Activated naive CD8-positive, alpha-beta T cell treated with anti-CD3 and anti-CD28 coated beads, Interleukin-2, amount 50 U/mL, for 24 hours (primary cell): ENCODE measurements at regions not wholly inside any gene's neighbourhood (a gene's known extent, or its start where the extent isn't known, plus 50 kb on each side); places are given as distances from the start of the nearest gene placed in this dataset.
"Not testable (repeated sequence)": the region's sequence is repeated elsewhere in the genome, so short reads cannot be mapped to it uniquely, and the experiment has no call there.

Experiments
- ATAC-seq: fragments of 150-1000 bp; cut with Tn5 transposase; one replicate; pipeline ENCODE4 v1.10.0; 2021
- DNase-seq: peaks from one replicate; pipeline ENCODE4 v3.0.0; 2021
- H3K27ac Mint-ChIP-seq: one replicate; pipeline ENCODE4 v1.8.0; 2021; ENCODE audit warnings: mild to moderate bottlenecking, mixed read lengths
- H3K27me3 Mint-ChIP-seq: one replicate; pipeline ENCODE4 v1.8.0; 2021; ENCODE audit warnings: mixed read lengths
- H3K36me3 Mint-ChIP-seq: one replicate; pipeline ENCODE4 v1.8.0; 2021; ENCODE audit warnings: low read depth, mixed read lengths
- H3K4me1 Mint-ChIP-seq: one replicate; pipeline ENCODE4 v1.8.0; 2021; ENCODE audit warnings: mixed read lengths
- H3K4me3 Mint-ChIP-seq: one replicate; pipeline ENCODE4 v1.8.0; 2021; ENCODE audit warnings: mild to moderate bottlenecking, moderate library complexity, mixed read lengths
- H3K9me3 Mint-ChIP-seq: one replicate; pipeline ENCODE4 v1.8.0; 2021; ENCODE audit warnings: mixed read lengths

DNA sequence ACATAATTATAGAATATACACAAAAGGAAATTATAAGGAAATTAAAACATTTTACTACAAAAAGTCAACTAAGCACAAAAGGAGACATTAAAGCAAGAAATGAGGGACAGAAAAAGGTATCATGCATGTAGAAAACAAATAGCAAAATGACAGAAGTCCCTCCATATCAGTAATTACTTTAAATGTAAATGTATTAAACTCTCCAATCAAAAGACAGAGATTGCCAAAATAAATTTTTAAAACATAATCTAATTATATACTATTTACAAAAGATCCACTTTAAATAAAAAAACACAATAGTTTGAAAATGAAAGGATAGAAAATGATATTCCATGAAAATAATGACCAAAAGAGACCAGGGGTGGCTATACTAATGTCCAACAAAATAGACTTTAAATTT, 123.7 kb downstream of the MEX3B start:
- ATAC-seq (no peak), DNase-seq (no peak)
- no peaks in the 10 kb centered on the region for H3K4me1 Mint-ChIP-seq
- peaks cover 18% of the 10 kb centered on the region for H3K9me3 Mint-ChIP-seq
- no peaks in the 10 kb centered on the region for H3K36me3 Mint-ChIP-seq
- no peak overlapping the region for H3K4me3 Mint-ChIP-seq
- peaks cover 8% of the 10 kb centered on the region for H3K27me3 Mint-ChIP-seq
- H3K27ac Mint-ChIP-seq: no peak overlapping the region

DNA sequence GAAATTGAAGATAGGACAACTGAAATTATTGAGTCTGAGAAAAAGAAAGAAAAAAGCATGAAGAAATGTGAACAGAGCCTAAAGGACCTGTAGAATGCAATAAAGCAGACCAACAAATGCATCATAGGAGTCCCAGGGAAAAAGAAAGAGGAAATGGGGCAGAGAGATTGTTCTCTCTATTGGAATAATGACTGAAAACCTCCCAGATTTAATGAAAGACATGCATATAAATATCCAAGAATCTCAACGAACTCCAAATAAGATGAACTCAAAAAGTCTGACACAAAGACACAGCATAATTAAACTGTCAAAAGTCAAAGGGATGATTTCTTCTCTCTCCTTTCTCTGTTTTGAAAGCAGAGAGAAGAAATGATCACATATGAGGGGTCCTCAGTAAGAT, 124.7 kb downstream of the MEX3B start:
- Mint-ChIP-seq H3K4me1 (no peaks in the 10 kb centered on the region), H3K4me3 (no peak overlapping the region), H3K9me3 (peaks cover 18% of the 10 kb centered on the region), H3K27ac (no peak overlapping the region), H3K27me3 (peaks cover 6% of the 10 kb centered on the region), H3K36me3 (no peaks in the 10 kb centered on the region)
- DNase-seq: no peak
- no peak for ATAC-seq

- not testable (repeated sequence) for H3K27me3 Mint-ChIP-seq
These were observed 127.1 kb downstream of the MEX3B start for GRCh38 chr15:81918767-81919166.

DNA sequence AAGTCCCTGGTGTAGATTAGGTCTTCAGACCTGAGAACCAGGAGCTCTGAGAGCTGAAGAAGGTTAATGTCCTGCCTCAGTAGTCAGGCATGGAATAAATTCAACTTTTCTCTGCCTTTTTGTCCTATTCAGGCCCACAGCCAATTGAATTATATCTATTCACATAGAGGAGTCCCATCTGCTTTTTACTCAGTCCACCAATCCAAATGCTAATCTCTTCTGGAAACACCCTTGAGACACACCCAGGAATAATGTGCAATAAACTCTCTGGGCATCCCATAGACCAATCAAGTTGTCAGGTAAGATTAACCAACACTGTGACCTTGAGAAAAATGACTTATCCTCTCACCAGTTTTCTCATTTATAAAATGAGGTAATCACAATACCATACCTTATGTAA, 129.4 kb downstream of the MEX3B start:
- DNase-seq (no peak), ATAC-seq (no peak)
- H3K9me3 Mint-ChIP-seq: peaks cover 18% of the 10 kb centered on the region
- no peak overlapping the region for H3K4me3 Mint-ChIP-seq
- peaks cover 6% of the 10 kb centered on the region for H3K27me3 Mint-ChIP-seq
- H3K27ac Mint-ChIP-seq: no peak overlapping the region
- H3K36me3 Mint-ChIP-seq: no peaks in the 10 kb centered on the region
- H3K4me1 Mint-ChIP-seq: no peaks in the 10 kb centered on the region

More at GRCh38 chr15:81918767-81919166, 127.1 kb downstream of the MEX3B start:
- H3K27ac Mint-ChIP-seq, H3K36me3 Mint-ChIP-seq, DNase-seq, H3K4me3 Mint-ChIP-seq, H3K4me1 Mint-ChIP-seq, ATAC-seq: not testable (repeated sequence)
- H3K9me3 Mint-ChIP-seq: peaks cover 18% of the 10 kb centered on the region

- H3K36me3 Mint-ChIP-seq: no peaks in the 10 kb centered on the region
- DNase-seq: no peak
- no peak overlapping the region for H3K27ac Mint-ChIP-seq
- ATAC-seq: no peak
- no peaks in the 10 kb centered on the region for H3K4me1 Mint-ChIP-seq
- peaks cover 14% of the 10 kb centered on the region for H3K9me3 Mint-ChIP-seq
- H3K4me3 Mint-ChIP-seq: no peak overlapping the region
- H3K27me3 Mint-ChIP-seq: peaks cover 4% of the 10 kb centered on the region
These were observed 129.8 kb downstream of the MEX3B start for GRCh38 chr15:81915990-81916389.

- no peaks in the 10 kb centered on the region for H3K27me3 Mint-ChIP-seq
- H3K9me3 Mint-ChIP-seq: peaks cover 7% of the 10 kb centered on the region
- no peak for ATAC-seq
- H3K4me1 Mint-ChIP-seq: no peaks in the 10 kb centered on the region
- DNase-seq: no peak
- H3K4me3 Mint-ChIP-seq: no peak overlapping the region
- H3K27ac Mint-ChIP-seq: no peak overlapping the region
- H3K36me3 Mint-ChIP-seq: no peaks in the 10 kb centered on the region
These were observed 131.0 kb downstream of the MEX3B start for GRCh38 chr15:81914734-81915256.

GRCh38 chr15:81914333-81914732, 131.5 kb downstream of the MEX3B start:
- H3K4me1 Mint-ChIP-seq: no peaks in the 10 kb centered on the region
- H3K27me3 Mint-ChIP-seq: no peaks in the 10 kb centered on the region

GRCh38 chr15:81911022-81911971, 134.5 kb downstream of the MEX3B start:
- Mint-ChIP-seq H3K9me3 (no peaks in the 10 kb centered on the region), H3K27me3 (no peaks in the 10 kb centered on the region), H3K4me1 (no peaks in the 10 kb centered on the region), H3K36me3 (no peaks in the 10 kb centered on the region), H3K4me3 (no peak overlapping the region), H3K27ac (no peak overlapping the region)
- ATAC-seq: no peak
- DNase-seq: no peak

More at GRCh38 chr15:81914333-81914732, 131.5 kb downstream of the MEX3B start:
- Mint-ChIP-seq H3K36me3 (no peaks in the 10 kb centered on the region), H3K4me3 (no peak overlapping the region), H3K9me3 (peaks cover 5% of the 10 kb centered on the region), H3K27ac (no peak overlapping the region)
- ATAC-seq (no peak), DNase-seq (no peak)

- H3K27me3 Mint-ChIP-seq: no peaks in the 10 kb centered on the region
- H3K27ac Mint-ChIP-seq: no peak overlapping the region
- H3K36me3 Mint-ChIP-seq: no peaks in the 10 kb centered on the region
- no peaks in the 10 kb centered on the region for H3K4me1 Mint-ChIP-seq
- ATAC-seq (no peak), DNase-seq (no peak)
- H3K9me3 Mint-ChIP-seq: no peaks in the 10 kb centered on the region
- no peak overlapping the region for H3K4me3 Mint-ChIP-seq
These were observed 135.3 kb downstream of the MEX3B start for GRCh38 chr15:81910355-81911021.

DNA sequence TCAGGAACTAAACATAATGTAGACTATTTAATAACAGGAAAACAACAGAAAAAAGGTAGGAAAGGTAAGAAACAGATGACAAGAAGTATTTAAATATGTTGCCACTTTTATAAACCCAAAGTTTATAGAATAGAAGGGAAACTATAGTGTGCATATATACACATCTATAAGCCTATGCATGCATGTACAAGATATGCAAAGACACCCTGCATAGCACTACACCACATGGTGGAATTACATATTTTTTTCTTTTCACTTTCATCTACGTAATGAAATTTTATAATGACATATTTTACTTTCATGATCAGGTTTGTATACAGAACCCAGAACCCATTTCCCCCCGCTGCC, 136.8 kb downstream of the MEX3B start:
- no peak for ATAC-seq
- H3K36me3 Mint-ChIP-seq: no peaks in the 10 kb centered on the region
- H3K27ac Mint-ChIP-seq: no peak overlapping the region
- H3K27me3 Mint-ChIP-seq: no peaks in the 10 kb centered on the region
- H3K4me1 Mint-ChIP-seq: no peaks in the 10 kb centered on the region
- no peaks in the 10 kb centered on the region for H3K9me3 Mint-ChIP-seq
- no peak for DNase-seq
- no peak overlapping the region for H3K4me3 Mint-ChIP-seq

DNA sequence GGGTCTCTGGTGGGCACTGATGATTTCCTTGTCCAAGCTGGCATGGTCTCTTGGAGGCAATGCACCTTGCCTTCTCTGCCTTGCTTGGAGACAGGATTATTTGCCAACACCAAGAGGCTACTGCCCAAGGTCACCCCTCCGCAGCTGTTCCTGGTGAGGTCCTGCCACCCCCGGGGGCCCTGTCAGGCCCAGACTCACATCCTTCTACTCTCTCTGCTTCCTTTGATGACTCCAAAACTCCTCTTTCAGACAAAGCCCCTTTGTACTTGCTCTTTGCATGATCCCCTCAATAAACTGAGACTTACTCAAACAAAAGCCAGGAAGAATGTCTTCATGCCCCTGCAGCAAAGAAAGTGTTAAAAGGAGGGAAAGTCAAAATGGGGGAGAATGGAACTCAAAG, 137.7 kb downstream of the MEX3B start:
- no peaks in the 10 kb centered on the region for H3K27me3 Mint-ChIP-seq
- ATAC-seq: no peak
- H3K9me3 Mint-ChIP-seq: no peaks in the 10 kb centered on the region

DNA sequence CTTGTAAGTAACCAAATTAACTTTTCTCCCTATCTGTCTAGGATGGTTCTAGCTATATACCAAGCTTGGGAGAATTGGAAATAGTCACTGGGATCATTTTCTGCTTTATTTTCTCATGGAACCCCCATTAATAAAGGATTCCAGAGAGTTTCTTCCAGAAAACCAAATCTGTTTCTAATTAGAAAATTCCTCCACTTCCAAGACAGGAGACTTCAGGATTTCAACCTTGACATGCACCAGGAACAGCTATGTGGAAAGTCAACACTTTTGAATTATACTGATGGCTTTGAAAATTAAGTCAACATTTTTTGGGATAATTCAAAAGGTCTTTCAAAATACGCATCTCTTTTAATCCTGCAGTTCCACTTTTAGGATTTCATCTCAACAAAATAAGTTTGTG, 138.3 kb downstream of the MEX3B start:
- DNase-seq (no peak), ATAC-seq (no peak)
- Mint-ChIP-seq H3K9me3 (no peaks in the 10 kb centered on the region), H3K36me3 (no peaks in the 10 kb centered on the region), H3K27ac (no peak overlapping the region), H3K4me3 (no peak overlapping the region), H3K27me3 (no peaks in the 10 kb centered on the region), H3K4me1 (no peaks in the 10 kb centered on the region)

More for the DNA sequence above, 137.7 kb downstream of the MEX3B start:
- Mint-ChIP-seq H3K27ac (no peak overlapping the region), H3K4me3 (no peak overlapping the region), H3K36me3 (no peaks in the 10 kb centered on the region), H3K4me1 (no peaks in the 10 kb centered on the region)
- DNase-seq: no peak

- H3K27ac Mint-ChIP-seq: no peak overlapping the region
- H3K36me3 Mint-ChIP-seq: no peaks in the 10 kb centered on the region
- H3K9me3 Mint-ChIP-seq: no peaks in the 10 kb centered on the region
- no peaks in the 10 kb centered on the region for H3K4me1 Mint-ChIP-seq
- H3K27me3 Mint-ChIP-seq: peaks cover 2% of the 10 kb centered on the region
- DNase-seq: no peak
- ATAC-seq: no peak
- no peak overlapping the region for H3K4me3 Mint-ChIP-seq
These were observed 139.9 kb downstream of the MEX3B start for GRCh38 chr15:81905889-81906288.

DNA sequence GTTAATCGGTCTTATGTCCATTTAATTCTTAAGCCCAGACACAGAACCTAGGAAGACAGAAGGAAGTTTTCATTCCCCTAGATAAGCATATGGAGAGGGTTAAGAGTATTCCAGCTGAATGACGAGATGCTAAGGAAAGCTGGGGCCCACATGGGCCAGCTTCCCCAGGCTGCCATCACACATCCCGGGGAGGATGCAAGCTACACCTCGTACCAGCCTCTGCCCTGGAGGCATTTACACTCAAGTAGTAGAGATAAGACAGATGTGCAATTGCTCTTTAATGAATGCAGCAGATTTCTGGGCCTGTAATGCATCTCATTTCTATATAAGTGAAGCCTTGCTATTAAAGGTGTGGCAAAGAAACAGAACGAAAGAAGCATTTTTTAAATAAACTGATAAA, 144.5 kb downstream of the MEX3B start:
- Mint-ChIP-seq H3K9me3 (no peaks in the 10 kb centered on the region), H3K36me3 (no peaks in the 10 kb centered on the region), H3K27ac (no peak overlapping the region), H3K4me3 (no peak overlapping the region), H3K4me1 (no peaks in the 10 kb centered on the region), H3K27me3 (peaks cover 7% of the 10 kb centered on the region)
- DNase-seq: no peak
- ATAC-seq: no peak

- H3K9me3 Mint-ChIP-seq: no peaks in the 10 kb centered on the region
- H3K27ac Mint-ChIP-seq: no peak overlapping the region
- peaks cover 7% of the 10 kb centered on the region for H3K27me3 Mint-ChIP-seq
- H3K36me3 Mint-ChIP-seq: no peaks in the 10 kb centered on the region
- DNase-seq (no peak), ATAC-seq (no peak)
- no peak overlapping the region for H3K4me3 Mint-ChIP-seq
- no peaks in the 10 kb centered on the region for H3K4me1 Mint-ChIP-seq
These were observed 146.1 kb downstream of the MEX3B start for GRCh38 chr15:81899730-81900129.
